ENCODE measurements at regions not wholly inside any gene's neighbourhood (a gene's known extent, or its start where the extent isn't known, plus 50 kb on each side); places are given as distances from the start of the nearest gene placed in this dataset.
"Not testable (repeated sequence)": the region's sequence is repeated elsewhere in the genome, so short reads cannot be mapped to it uniquely, and the experiment has no call there.

DNA sequence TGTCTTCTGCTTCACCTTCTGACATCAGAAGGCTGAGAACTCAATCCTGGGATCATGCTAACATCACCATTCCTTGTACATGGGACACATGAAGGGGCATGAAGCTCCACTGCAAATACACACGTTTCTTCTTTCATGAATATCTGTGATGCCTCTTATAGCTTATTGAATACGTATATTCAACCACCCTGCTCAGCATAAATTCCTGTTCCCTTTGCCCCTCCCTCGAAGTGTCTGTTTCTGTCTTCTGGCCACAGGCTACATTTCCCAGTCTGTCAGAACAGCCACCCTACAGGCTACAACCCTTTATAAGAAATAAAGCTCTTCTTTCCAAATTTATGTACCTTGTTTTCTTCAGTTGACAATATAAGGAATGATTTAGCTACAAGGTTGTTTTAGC, 201.3 kb upstream of the STS start:
- Histone ChIP-seq H3K4me1 (no peaks in the 10 kb centered on the region), H3K9me3 (peaks cover 0 to 4% (median 0%) of the 10 kb centered on the region in 4 donors), H3K4me3 (no peak overlapping the region), H3K36me3 (no peaks in the 10 kb centered on the region), H3K27ac (no peak overlapping the region), H3K27me3 (no peaks in the 10 kb centered on the region)
- no peak for ATAC-seq (ENCODE audit: low FRiP score in 2 of 2)
- no peak for TF ChIP-seq POLR2A (IDR thresholded peaks at IDR 0.05)
- no peak for TF ChIP-seq EP300 (IDR thresholded peaks at IDR 0.05)
- TF ChIP-seq POLR2AphosphoS5 (IDR thresholded peaks at IDR 0.05): no peak
- TF ChIP-seq, protein P1, sequence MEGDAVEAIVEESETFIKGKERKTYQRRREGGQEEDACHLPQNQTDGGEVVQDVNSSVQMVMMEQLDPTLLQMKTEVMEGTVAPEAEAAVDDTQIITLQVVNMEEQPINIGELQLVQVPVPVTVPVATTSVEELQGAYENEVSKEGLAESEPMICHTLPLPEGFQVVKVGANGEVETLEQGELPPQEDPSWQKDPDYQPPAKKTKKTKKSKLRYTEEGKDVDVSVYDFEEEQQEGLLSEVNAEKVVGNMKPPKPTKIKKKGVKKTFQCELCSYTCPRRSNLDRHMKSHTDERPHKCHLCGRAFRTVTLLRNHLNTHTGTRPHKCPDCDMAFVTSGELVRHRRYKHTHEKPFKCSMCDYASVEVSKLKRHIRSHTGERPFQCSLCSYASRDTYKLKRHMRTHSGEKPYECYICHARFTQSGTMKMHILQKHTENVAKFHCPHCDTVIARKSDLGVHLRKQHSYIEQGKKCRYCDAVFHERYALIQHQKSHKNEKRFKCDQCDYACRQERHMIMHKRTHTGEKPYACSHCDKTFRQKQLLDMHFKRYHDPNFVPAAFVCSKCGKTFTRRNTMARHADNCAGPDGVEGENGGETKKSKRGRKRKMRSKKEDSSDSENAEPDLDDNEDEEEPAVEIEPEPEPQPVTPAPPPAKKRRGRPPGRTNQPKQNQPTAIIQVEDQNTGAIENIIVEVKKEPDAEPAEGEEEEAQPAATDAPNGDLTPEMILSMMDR (IDR thresholded peaks at IDR 0.05): no peak
- DNase-seq: no peak
- WGBS, 2 donors: 88 to 89% methylated on average over 3 of the region's 3 CpGs

DNA sequence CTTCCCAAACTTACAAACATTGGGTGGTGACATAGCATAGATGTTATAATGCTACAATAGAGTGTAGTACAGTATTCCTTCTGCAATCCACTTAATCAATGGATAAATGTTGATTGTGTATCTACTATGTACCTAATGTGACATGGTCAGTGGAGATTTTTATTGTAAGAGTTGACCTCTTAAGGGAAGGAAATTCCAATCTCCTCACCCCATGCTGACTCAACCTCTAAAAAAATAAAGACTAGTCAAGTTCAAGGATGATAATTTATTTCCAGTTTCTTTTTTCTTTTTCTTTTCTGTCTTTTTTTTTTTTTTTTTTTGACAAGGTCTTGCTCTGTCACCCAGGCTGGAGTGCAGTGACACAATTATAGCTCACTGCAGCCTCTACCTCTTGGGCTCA, 206.5 kb upstream of the STS start:
- Histone ChIP-seq H3K9me3 (no peaks in the 10 kb centered on the region), H3K4me3 (no peak overlapping the region), H3K4me1 (no peaks in the 10 kb centered on the region), H3K27ac (no peak overlapping the region), H3K36me3 (no peaks in the 10 kb centered on the region), H3K27me3 (no peaks in the 10 kb centered on the region)
- TF ChIP-seq POLR2AphosphoS5 (IDR thresholded peaks at IDR 0.05) (no peak), POLR2A (IDR thresholded peaks at IDR 0.05) (no peak), EP300 (IDR thresholded peaks at IDR 0.05) (no peak)
- TF ChIP-seq, protein P1 (IDR thresholded peaks at IDR 0.05): no peak
- no peak for DNase-seq
- ATAC-seq (ENCODE audit: low FRiP score in 2 of 2): no peak

DNA sequence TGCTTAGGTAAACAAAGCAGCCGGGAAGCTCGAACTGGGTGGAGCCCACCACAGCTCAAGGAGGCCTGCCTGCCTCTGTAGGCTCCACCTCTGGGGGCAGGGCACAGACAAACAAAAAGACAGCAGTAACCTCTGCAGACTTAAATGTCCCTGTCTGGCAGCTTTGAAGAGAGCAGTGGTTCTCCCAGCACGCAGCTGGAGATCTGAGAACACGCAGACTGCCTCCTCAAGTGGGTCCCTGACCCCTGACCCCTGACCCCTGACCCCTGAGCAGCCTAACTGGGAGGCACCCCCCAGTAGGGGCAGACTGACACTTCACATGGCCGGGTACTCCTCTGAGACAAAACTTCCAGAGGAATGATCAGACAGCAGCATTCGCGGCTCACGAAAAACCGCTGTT, 214.6 kb upstream of the STS start:
- WGBS, 2 donors: 94% methylated on average over 5 of the region's 9 CpGs; no CpG with 5 or more reads in 1 of the 2 donors
- H3K27ac ChIP-seq; ATAC-seq (ENCODE audit: low FRiP score in 2 of 2): not testable (repeated sequence)

DNA sequence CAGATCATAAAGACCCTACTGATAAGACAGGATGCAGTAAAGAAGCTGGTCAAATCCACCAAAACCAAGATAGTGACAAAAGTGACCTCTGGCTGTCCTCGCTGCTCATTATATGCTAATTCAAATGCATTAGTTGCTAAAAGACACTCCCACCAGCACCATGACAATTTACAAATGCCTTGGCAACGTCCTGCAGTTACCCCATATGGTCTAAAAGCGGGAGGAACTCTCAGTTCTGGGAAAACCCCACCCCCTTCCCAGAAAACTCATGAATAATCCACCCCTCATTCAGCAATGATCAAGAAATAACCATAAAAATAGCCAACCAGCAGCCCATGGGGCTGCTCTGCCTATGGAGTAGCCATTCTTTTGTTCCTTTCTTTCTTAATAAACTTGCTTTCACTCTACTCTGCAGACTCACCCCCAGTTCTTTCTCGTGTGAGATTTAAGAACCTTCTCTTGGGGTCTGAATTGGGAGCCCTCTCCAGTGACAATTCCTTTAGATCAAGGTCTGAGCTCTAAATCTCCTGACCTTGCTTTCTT, 217.1 kb upstream of the STS start:
- TF ChIP-seq, protein P1 (IDR thresholded peaks at IDR 0.05): no peak
- no peak for TF ChIP-seq POLR2A (IDR thresholded peaks at IDR 0.05)
- TF ChIP-seq EP300 (IDR thresholded peaks at IDR 0.05): no peak
- TF ChIP-seq POLR2AphosphoS5 (IDR thresholded peaks at IDR 0.05): no peak
- ATAC-seq (ENCODE audit: low FRiP score in 2 of 2) (no peak), DNase-seq (no peak)
- Histone ChIP-seq H3K27me3 (no peaks in the 10 kb centered on the region), H3K36me3 (no peaks in the 10 kb centered on the region), H3K27ac (no peak overlapping the region), H3K4me1 (no peaks in the 10 kb centered on the region), H3K9me3 (no peaks in the 10 kb centered on the region), H3K4me3 (no peak overlapping the region)
- WGBS, 2 donors: 63 to 72% methylated on average over 2 to 4 of the region's 4 CpGs

More for the DNA sequence above, 214.6 kb upstream of the STS start:
- H3K4me3 ChIP-seq, DNase-seq, H3K36me3 ChIP-seq, H3K27me3 ChIP-seq, H3K9me3 ChIP-seq, H3K4me1 ChIP-seq: not testable (repeated sequence)

DNA sequence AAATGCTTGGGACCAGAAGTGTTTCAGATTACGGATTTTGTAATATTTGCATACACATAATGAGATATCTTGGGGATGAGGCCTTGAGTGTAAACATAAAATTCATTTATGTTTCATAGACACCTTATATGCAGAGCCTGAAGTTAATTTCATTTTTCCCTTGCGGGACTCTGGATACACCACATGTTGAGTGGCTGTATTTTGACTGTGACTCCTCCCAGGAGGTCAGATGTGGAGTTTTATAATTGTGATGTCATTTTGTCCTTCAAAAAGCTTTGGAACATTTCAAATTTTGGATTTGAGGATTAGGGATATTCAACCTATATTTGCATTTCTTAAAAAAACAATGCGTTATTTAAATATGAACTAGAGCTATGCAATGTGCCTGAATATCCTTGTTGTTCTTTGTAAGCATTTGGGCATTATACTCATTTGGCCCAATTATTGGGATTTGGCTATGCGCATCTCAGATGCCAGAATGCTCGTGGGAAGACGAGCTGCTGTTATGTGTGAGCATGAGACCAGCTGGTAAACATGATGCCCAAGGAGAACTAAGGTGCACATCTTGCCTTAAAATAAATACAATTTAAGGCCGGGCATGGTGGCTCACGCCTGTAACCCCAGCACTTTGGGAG, 223.0 kb upstream of the STS start:
- 91 to 93% methylated on average over 5 to 8 of the region's 8 CpGs for WGBS, 2 donors
- Histone ChIP-seq H3K4me3 (no peak overlapping the region), H3K4me1 (no peaks in the 10 kb centered on the region), H3K27me3 (no peaks in the 10 kb centered on the region), H3K9me3 (no peaks in the 10 kb centered on the region), H3K36me3 (no peaks in the 10 kb centered on the region), H3K27ac (no peak overlapping the region)
- DNase-seq (no peak), ATAC-seq (ENCODE audit: low FRiP score in 2 of 2) (no peak)
- TF ChIP-seq POLR2AphosphoS5 (IDR thresholded peaks at IDR 0.05) (no peak), EP300 (IDR thresholded peaks at IDR 0.05) (no peak), POLR2A (IDR thresholded peaks at IDR 0.05) (no peak)
- TF ChIP-seq, protein P1 (IDR thresholded peaks at IDR 0.05): no peak
